ENCODE measurements at regions not wholly inside any gene's neighbourhood (a gene's known extent, or its start where the extent isn't known, plus 50 kb on each side); places are given as distances from the start of the nearest gene placed in this dataset.

DNA sequence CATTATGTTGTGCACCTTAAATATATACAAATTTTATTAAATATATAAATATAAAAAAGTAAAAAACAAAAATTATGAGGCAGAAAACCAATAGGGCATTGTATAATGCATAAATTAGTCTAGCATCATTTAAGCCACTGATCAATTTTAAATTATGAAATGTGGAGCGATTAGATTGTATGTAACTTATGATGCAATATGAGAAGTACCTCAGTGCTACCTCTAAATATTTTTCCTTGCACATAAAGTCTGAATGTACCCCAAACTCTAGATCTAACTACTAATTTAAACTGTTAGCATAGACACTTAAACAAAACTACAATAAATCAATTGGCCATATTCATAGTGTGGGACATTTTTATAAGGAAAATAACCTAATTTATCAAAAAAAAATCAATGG lies 1178.5 kb upstream of the MIR17HG start:
- Mint-ChIP-seq H3K9me3 (no peaks in the 10 kb centered on the region), H3K27ac (no peak overlapping the region), H3K27me3 (ENCODE audit: insufficient read depth, low read depth, poor library complexity) (no peaks in the 10 kb centered on the region), H3K36me3 (ENCODE audit: low read depth) (no peaks in the 10 kb centered on the region), H3K4me3 (no peak overlapping the region), H3K4me1 (peaks cover 5% of the 10 kb centered on the region; the same call in 2 of the 3 replicates)
- Histone ChIP-seq H3K9me2 (ENCODE audit: insufficient read depth) (no peaks in the 10 kb centered on the region; the same call in 1 of the 2 replicates), H3K4me3 (no peak overlapping the region), H3K27ac (ENCODE audit: low read depth) (no peak overlapping the region), H3K4me2 (no peak overlapping the region), H3F3A (replicated peaks; ENCODE audit: low read depth) (no peaks in the 10 kb centered on the region), H3K4me1 (ENCODE audit: insufficient read depth) (no peaks in the 10 kb centered on the region), H3K79me2 (replicated peaks; ENCODE audit: insufficient read depth) (no peaks in the 10 kb centered on the region), H2AFZ (no peak overlapping the region), H3K27me3 (ENCODE audit: insufficient read depth) (no peaks in the 10 kb centered on the region), H3K36me3 (ENCODE audit: insufficient read depth) (no peaks in the 10 kb centered on the region), H4K20me1 (replicated peaks; ENCODE audit: insufficient read depth) (no peaks in the 10 kb centered on the region)
- ATAC-seq = no peak
- TF ChIP-seq CREB1 (CRISPR knock-in tag; IDR thresholded peaks at IDR 0.05; ENCODE audit: low read depth) (no peak), STAT1 (IDR thresholded peaks at IDR 0.05; ENCODE audit: unreplicated experiment) (no peak), EZH2phosphoT487 (IDR thresholded peaks at IDR 0.05; ENCODE audit: unreplicated experiment) (no peak), POLR2AphosphoS5 (IDR thresholded peaks at IDR 0.05; ENCODE audit: low read depth) (no peak)
- TF ChIP-seq, protein P1, sequence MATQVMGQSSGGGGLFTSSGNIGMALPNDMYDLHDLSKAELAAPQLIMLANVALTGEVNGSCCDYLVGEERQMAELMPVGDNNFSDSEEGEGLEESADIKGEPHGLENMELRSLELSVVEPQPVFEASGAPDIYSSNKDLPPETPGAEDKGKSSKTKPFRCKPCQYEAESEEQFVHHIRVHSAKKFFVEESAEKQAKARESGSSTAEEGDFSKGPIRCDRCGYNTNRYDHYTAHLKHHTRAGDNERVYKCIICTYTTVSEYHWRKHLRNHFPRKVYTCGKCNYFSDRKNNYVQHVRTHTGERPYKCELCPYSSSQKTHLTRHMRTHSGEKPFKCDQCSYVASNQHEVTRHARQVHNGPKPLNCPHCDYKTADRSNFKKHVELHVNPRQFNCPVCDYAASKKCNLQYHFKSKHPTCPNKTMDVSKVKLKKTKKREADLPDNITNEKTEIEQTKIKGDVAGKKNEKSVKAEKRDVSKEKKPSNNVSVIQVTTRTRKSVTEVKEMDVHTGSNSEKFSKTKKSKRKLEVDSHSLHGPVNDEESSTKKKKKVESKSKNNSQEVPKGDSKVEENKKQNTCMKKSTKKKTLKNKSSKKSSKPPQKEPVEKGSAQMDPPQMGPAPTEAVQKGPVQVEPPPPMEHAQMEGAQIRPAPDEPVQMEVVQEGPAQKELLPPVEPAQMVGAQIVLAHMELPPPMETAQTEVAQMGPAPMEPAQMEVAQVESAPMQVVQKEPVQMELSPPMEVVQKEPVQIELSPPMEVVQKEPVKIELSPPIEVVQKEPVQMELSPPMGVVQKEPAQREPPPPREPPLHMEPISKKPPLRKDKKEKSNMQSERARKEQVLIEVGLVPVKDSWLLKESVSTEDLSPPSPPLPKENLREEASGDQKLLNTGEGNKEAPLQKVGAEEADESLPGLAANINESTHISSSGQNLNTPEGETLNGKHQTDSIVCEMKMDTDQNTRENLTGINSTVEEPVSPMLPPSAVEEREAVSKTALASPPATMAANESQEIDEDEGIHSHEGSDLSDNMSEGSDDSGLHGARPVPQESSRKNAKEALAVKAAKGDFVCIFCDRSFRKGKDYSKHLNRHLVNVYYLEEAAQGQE (IDR thresholded peaks at IDR 0.05; ENCODE audit: unreplicated experiment) = no peak
- TF ChIP-seq, protein P2, sequence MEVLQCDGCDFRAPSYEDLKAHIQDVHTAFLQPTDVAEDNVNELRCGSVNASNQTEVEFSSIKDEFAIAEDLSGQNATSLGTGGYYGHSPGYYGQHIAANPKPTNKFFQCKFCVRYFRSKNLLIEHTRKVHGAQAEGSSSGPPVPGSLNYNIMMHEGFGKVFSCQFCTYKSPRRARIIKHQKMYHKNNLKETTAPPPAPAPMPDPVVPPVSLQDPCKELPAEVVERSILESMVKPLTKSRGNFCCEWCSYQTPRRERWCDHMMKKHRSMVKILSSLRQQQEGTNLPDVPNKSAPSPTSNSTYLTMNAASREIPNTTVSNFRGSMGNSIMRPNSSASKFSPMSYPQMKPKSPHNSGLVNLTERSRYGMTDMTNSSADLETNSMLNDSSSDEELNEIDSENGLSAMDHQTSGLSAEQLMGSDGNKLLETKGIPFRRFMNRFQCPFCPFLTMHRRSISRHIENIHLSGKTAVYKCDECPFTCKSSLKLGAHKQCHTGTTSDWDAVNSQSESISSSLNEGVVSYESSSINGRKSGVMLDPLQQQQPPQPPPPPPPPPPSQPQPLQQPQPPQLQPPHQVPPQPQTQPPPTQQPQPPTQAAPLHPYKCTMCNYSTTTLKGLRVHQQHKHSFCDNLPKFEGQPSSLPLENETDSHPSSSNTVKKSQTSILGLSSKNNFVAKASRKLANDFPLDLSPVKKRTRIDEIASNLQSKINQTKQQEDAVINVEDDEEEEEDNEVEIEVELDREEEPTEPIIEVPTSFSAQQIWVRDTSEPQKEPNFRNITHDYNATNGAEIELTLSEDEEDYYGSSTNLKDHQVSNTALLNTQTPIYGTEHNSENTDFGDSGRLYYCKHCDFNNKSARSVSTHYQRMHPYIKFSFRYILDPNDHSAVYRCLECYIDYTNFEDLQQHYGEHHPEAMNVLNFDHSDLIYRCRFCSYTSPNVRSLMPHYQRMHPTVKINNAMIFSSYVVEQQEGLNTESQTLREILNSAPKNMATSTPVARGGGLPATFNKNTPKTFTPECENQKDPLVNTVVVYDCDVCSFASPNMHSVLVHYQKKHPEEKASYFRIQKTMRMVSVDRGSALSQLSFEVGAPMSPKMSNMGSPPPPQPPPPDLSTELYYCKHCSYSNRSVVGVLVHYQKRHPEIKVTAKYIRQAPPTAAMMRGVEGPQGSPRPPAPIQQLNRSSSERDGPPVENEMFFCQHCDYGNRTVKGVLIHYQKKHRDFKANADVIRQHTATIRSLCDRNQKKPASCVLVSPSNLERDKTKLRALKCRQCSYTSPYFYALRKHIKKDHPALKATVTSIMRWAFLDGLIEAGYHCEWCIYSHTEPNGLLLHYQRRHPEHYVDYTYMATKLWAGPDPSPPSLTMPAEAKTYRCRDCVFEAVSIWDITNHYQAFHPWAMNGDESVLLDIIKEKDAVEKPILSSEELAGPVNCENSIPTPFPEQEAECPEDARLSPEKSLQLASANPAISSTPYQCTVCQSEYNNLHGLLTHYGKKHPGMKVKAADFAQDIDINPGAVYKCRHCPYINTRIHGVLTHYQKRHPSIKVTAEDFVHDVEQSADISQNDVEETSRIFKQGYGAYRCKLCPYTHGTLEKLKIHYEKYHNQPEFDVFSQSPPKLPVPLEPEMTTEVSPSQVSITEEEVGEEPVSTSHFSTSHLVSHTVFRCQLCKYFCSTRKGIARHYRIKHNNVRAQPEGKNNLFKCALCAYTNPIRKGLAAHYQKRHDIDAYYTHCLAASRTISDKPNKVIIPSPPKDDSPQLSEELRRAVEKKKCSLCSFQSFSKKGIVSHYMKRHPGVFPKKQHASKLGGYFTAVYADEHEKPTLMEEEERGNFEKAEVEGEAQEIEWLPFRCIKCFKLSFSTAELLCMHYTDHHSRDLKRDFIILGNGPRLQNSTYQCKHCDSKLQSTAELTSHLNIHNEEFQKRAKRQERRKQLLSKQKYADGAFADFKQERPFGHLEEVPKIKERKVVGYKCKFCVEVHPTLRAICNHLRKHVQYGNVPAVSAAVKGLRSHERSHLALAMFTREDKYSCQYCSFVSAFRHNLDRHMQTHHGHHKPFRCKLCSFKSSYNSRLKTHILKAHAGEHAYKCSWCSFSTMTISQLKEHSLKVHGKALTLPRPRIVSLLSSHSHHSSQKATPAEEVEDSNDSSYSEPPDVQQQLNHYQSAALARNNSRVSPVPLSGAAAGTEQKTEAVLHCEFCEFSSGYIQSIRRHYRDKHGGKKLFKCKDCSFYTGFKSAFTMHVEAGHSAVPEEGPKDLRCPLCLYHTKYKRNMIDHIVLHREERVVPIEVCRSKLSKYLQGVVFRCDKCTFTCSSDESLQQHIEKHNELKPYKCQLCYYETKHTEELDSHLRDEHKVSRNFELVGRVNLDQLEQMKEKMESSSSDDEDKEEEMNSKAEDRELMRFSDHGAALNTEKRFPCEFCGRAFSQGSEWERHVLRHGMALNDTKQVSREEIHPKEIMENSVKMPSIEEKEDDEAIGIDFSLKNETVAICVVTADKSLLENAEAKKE (CRISPR knock-in tag; IDR thresholded peaks at IDR 0.05) = no peak
- DNase-seq (ENCODE audit: low spot score) = no peak

All from GM23338 (cell line).